Esophagus squamous epithelium (tissue), 4 donors: ENCODE measurements at regions not wholly inside any gene's neighbourhood (a gene's known extent, or its start where the extent isn't known, plus 50 kb on each side); places are given as distances from the start of the nearest gene placed in this dataset.

ENCODE experiments used
- POLR2A ChIP-seq, 4 donors: fragments of 450-650 bp; IDR thresholded peaks; one replicate each; pipeline ENCODE4 v1.6.1; 2017; ENCODE audit warnings: antibody characterized with exemption in 4 of 4, mild to moderate bottlenecking in 4 of 4, moderate library complexity in 3 of 4
- TF ChIP-seq, protein P1 (sequence below), 6 experiments: fragments of 450-650 bp in 4 of 6; fragments of 200-600 bp in 2 of 6; sonication (generic) in 2 of 6; IDR thresholded peaks; one replicate each; pipeline ENCODE4 v1.5.1; 2016 to 2019; ENCODE audit warnings: antibody characterized with exemption in 6 of 6, mild to moderate bottlenecking in 4 of 6, moderate library complexity in 4 of 6

DNA sequence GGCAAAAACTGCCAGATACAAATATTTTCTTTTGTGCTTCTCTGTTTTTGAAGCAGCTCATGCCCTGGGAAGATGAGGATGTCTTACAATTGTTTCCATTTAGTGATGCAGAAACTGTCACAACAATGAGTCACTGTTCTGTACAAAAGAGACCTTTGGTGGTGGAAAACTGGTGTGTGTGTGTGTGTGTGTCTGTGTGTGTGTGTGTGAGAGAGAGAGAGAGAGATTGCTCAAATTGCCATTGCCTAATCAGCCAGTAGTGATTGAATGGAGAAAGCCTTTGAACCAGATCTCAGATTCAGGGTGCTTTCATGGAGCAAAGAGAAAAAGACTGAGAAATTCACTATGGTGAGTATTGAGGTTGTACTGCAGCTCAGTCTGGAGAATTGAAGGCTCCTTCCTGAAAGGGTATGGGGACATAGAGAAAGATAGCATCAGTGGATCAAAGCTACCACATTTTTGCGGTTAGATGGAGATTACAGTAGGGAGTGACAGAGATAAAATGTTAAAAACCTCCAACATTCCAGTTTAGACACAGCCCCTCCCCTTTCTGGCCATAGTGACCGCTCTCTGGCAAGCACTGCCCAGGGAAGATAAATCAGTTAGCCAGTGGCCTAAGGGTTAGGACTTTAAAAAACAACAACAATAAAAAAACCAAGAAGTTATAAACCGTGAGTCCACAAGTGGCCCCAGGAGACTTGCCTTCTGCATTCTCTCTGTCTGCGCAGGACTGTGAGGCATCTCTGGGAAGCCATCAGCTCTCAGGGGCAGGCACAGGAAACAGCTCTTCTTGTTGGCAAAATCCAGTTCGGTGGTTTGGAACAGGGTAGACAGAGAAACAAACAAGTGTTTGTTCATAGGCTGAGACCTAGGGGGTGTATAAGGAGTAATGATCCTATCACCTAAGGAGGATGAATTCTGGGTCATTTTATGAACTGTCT lies 406.5 kb downstream of the DUSP10 start:
- TF ChIP-seq, protein P1, sequence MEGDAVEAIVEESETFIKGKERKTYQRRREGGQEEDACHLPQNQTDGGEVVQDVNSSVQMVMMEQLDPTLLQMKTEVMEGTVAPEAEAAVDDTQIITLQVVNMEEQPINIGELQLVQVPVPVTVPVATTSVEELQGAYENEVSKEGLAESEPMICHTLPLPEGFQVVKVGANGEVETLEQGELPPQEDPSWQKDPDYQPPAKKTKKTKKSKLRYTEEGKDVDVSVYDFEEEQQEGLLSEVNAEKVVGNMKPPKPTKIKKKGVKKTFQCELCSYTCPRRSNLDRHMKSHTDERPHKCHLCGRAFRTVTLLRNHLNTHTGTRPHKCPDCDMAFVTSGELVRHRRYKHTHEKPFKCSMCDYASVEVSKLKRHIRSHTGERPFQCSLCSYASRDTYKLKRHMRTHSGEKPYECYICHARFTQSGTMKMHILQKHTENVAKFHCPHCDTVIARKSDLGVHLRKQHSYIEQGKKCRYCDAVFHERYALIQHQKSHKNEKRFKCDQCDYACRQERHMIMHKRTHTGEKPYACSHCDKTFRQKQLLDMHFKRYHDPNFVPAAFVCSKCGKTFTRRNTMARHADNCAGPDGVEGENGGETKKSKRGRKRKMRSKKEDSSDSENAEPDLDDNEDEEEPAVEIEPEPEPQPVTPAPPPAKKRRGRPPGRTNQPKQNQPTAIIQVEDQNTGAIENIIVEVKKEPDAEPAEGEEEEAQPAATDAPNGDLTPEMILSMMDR (IDR thresholded peaks at IDR 0.05) = no peak
- no peak for TF ChIP-seq POLR2A (IDR thresholded peaks at IDR 0.05)
